GM19463 (cell line): ENCODE measurements at regions not wholly inside any gene's neighbourhood (a gene's known extent, or its start where the extent isn't known, plus 50 kb on each side); places are given as distances from the start of the nearest gene placed in this dataset.

Source experiments
- ATAC-seq: cut with Tn5 transposase; IDR thresholded peaks from one replicate; pipeline ENCODE4 v1.9.1; 2021; ENCODE audit warnings: mild to moderate bottlenecking, moderate library complexity; ENCODE audit not compliant: unreplicated experiment

- no peak for ATAC-seq
Observed at GRCh38 chr10:78983608-78984007, 85.2 kb upstream of the ZMIZ1 start.

DNA sequence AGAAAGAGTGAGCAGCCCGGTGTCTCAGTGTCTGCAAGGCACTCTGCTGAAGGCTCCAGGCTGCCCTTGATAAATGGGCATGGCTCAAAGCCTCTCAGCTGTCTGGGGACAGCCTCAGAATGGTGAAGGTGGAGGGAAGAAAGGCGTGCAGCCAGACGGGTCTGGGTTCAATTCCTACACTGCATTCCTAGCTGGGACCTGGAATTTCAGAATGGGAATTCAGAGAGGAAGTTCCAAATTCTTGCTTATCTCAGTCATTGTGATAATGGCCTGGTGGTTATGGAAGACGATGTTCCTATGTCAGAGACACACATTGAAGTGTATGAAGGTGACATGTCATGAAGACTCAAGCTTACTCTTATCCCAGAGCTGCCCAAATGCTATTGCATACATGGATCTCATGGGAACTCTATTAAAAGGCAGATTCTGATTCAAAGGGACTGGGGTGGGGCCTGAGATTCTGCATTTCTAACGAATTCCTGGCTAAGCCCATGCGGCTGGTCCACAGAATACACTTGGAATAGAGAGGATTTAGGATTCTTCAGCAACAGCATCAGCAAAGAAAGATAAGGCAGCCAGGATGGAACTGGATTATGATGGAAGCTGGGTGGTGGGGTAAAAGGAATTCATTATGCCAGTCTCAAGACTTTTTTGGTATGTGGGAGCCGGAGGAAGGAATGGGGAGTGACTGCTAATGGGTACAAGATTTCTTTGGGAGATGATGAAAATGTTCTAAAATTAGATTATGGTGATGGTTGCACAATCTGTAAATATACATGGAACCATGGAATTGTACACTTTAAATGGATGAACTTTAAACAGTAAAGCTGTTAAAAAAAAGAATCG is 82.6 kb upstream of the ZMIZ1 start:
- no peak for ATAC-seq

- ATAC-seq = no peak
Observed at GRCh38 chr10:78991187-78991586, 77.6 kb upstream of the ZMIZ1 start.

- no peak for ATAC-seq
Observed at GRCh38 chr10:78992333-78992732, 76.4 kb upstream of the ZMIZ1 start.

DNA sequence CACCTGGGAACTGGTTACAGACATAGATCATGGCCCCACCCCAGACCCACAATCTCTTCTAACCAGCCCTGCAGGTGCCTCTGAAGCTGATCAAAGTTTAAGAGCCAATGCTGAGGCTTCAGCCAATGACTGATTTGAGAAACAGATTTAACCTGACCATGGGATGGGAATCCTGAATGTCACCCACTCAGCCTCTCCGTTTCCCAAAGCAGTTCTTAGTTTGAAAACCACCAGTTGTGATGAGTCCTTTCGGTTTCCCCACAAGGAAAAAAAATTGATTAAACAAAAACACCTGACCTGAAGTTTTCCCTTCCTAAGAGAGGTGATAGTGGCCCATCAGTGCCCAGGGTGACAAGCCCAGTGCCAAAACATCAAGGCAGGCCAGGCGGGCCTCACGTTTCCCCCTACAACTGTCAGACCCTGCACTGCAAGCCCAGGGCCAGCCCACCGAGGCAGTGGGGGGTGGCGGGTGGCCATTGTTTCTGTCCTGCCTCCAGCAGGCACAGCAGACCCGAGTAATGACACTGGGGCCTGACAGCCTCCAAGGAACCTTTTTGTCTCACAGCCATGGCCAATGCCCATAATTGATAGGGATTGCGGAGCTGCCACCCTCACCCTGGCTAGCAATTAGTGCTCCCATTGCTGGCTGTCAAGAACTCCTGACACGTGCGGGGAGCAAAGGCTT is 75.4 kb upstream of the ZMIZ1 start:
- ATAC-seq = no peak

GRCh38 chr10:78995987-78996791 is 72.6 kb upstream of the ZMIZ1 start:
- no peak for ATAC-seq

GRCh38 chr10:78996792-78997129 is 72.0 kb upstream of the ZMIZ1 start:
- no peak for ATAC-seq

- ATAC-seq = no peak
Observed at GRCh38 chr10:78997635-78998618, 70.8 kb upstream of the ZMIZ1 start.

- no peak for ATAC-seq
Observed at GRCh38 chr10:79001082-79001885, 67.5 kb upstream of the ZMIZ1 start.

DNA sequence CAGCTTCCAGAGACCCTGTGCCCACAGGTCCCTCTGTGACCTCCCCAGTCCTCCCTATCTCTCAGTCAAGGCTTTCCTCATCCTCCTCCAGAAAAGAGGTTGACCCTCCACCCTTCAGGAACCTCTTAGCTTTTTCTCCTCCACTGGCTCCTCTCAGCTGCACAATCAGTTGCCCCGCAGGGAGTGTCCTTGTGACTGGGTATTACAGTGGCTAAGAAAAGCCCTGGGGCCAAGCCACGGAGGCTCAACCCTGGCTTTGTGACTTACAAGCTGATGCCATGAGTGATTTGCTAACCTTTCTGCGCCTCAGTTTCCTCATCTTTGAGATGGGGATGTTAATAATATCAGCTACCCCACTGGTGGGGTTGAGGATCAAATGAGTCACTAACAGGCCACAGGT is 66.4 kb upstream of the ZMIZ1 start:
- no peak for ATAC-seq

GRCh38 chr10:79003183-79004100 is 65.3 kb upstream of the ZMIZ1 start:
- no peak for ATAC-seq

DNA sequence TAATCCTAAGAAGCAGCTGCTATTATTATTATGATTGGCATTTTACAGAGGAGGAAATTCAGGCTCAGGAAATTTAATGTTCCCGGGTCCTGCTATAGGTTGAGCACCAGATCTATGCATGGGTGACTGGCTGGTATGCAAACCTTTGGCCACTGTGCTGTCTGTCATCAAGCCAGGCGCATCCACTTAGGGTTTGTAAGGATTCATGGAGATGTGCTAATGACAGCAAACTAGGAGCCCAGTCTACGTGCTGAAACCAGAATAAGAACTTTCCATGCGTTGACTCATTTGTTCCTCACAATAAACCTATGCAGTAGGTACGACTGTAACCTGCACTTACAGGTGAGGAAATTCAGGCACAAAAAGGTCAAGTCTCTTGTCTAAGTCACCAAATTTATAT is 64.5 kb upstream of the ZMIZ1 start:
- ATAC-seq = no peak

DNA sequence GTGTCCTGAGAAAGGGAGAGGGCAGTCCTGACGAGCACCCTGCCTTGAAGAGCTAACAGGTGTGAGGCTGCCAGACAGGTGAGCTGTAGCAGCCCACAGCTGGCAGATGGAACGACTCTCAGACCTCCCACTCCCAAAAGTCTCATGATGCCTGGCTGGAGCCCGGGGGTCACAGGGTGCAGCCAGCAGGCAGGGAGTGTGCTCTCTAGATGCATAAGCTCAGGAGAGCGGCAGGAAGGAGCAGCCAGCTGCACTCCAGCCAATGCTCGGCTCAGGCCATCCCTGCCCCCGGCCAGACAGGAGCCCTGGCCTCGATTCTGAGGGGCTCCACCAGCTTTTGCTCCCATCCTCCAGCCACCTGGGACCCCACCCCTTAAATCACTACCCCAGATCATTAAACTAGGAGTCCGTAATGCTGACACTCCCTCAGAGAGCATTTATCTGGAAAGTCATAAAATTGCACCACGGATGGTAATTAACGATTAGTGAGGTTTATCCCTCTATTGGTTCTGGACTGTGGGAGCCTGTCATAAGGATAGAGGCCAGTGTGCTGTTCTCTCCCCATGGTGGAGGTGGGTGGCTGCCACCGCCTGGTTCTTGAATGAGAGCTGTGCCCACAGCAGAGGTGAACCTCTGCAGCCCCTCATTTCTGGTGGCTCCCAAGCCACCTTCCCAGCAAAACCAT is 63.5 kb upstream of the ZMIZ1 start:
- ATAC-seq = no peak

DNA sequence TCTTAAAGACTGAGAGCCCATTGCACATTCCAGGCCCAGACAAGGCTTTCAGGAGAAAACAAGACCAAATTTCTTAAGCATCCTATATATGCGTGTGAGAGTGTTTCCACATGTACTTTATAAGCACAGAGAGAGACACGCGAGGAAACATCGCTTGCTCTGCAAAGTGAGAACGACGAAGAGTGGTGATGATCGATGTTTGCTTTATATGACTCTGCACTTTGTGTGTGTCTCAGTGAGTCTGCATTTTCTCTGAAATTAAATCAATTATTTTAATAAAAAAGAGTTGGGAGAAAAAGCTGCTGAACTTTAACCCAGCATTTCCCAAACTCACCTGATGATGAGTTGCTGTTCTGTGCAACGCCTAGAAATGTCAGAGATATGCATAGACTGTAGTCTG is 61.7 kb upstream of the ZMIZ1 start:
- no peak for ATAC-seq

DNA sequence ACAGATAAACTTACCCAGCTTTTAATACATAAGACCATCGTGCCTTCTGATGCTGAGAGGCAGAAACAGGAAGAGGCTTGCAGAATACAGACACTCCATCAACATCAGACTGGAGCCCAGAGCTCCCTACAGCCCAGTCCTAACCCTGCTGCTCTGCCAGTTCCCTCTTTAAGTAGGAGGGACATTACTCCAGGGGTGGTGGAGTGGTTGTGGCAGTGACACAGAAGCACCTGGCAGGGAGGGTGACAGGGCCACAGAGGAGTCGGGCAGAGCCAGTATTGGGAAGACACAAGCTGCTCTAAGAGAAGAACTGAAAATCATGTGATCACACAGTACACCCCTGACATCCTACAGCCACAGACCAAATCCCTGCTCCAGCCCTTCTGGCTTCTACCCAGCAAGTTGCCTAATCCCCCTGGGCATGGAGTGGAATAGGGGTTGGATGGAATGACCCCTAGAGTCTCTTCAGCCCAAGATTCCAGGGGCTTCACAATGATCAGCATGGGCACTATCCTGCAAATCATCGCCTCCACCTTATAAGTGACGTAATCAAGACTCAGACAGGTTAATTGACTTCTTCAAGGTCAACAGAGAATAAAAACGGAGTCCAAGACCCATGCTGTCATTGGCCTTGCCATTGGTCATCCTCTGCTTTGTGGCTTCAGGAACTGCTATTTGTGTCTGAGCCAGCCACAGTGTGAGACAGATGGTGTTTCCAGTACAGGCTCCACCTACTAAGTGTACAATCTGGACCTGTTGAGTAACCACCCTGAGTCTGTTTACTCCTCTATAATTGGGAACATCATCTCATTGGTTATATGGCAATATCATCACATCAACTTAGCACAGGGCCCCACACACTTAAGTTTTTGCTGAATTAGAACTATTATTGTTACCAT is 61.1 kb upstream of the ZMIZ1 start:
- ATAC-seq = no peak

GRCh38 chr10:79009145-79009544 is 59.6 kb upstream of the ZMIZ1 start:
- ATAC-seq = no peak

- ATAC-seq = no peak
Observed at GRCh38 chr10:79012567-79012966, 56.2 kb upstream of the ZMIZ1 start.
